ENCODE measurements at regions not wholly inside any gene's neighbourhood (a gene's known extent, or its start where the extent isn't known, plus 50 kb on each side); places are given as distances from the start of the nearest gene placed in this dataset.

GRCh38 chr3:118401887-118402286 lies 632.8 kb downstream of the IGSF11 start:
- no peak for TF ChIP-seq CTCF (IDR thresholded peaks at IDR 0.05)
- TF ChIP-seq POLR2A (IDR thresholded peaks at IDR 0.05): no peak

Data from lower leg skin (tissue), 3 donors.